HCT116 (cell line): ENCODE measurements at regions not wholly inside any gene's neighbourhood (a gene's known extent, or its start where the extent isn't known, plus 50 kb on each side); places are given as distances from the start of the nearest gene placed in this dataset.

Experiments
- ATAC-seq: fragments of 200-7000 bp; cut with Tn5 transposase; 2 replicates; pipeline ENCODE4 v1.9.1; 2020; ENCODE audit warnings: mild to moderate bottlenecking, moderate library complexity
- BruUV-seq: library from RNA; stranded (reverse); fragments of 400-500 nt; replicated peaks from 2 replicates; lab custom pipeline; 2021; lab: Mats Ljungman, UMichigan
- CTCF ChIA-PET: fragments of 300-600 bp; sonication (Branson Sonifier 250); formaldehyde crosslinking; loops from one replicate; lab custom pipeline; 2021; ENCODE audit warnings: antibody characterized with exemption; lab: Charles Lee
- POLR2A ChIA-PET: fragments of 300-600, 350-600 bp; sonication (Branson Sonifier 250); formaldehyde crosslinking; loops from one replicate; lab custom pipeline; 2021; ENCODE audit warnings: antibody characterized with exemption; lab: Charles Lee
- RAD21 ChIA-PET, 2 experiments: fragments of 300-600 bp; sonication (Branson Sonifier 250); formaldehyde crosslinking; loops; one replicate each; lab custom pipeline; 2023; ENCODE audit warnings: low total read pairs in 2 of 2; ENCODE audit not compliant: uncharacterized antibody in 2 of 2, unreplicated experiment in 2 of 2, low non-redundant PET in 1 of 2; lab: Charles Lee
- DNase-seq: peaks from one replicate; pipeline ENCODE4 v3.0.0-alpha.2; 2010; ENCODE audit warnings: low read depth, low spot score
- H2AFZ ChIP-seq: fragments of 200-600 bp; shearing (Covaris generic), sonication (generic); 2 replicates; pipeline ENCODE4 v1.6.1; 2017; ENCODE audit warnings: low read depth, mixed run types, mixed read lengths, antibody characterized with exemption, low read length; ENCODE audit not compliant: poor library complexity, severe bottlenecking
- H3K27ac ChIP-seq: 2 replicates; pipeline ENCODE4 v1.5.1; 2012; ENCODE audit warnings: low read depth, low read length
- H3K27me3 ChIP-seq: fragments of 200-600 bp; sonication (generic); 2 replicates; pipeline ENCODE4 v1.6.1; 2016; ENCODE audit warnings: mixed run types, low read length, mixed read lengths; ENCODE audit not compliant: insufficient read depth
- H3K36me3 ChIP-seq, 2 experiments: fragments of 200-500 bp in 1 of 2; fragments of 200-600 bp in 1 of 2; sonication (Bioruptor generic) in 1 of 2; sonication (generic) in 1 of 2; 2 replicates each; pipeline versions ENCODE4 v1.5.1 to v1.6.1; 2014 to 2016; ENCODE audit warnings: low read length in 2 of 2, inconsistent platforms in 1 of 2, mixed read lengths in 1 of 2, mixed run types in 1 of 2; ENCODE audit not compliant: insufficient read depth in 2 of 2, control insufficient read depth in 1 of 2
- H3K4me1 ChIP-seq, 2 experiments: fragments of 200-600 bp in 1 of 2; sonication (generic) in 1 of 2; 2 replicates each; pipeline versions ENCODE4 v1.5.1 to v1.6.1; 2012 to 2017; ENCODE audit warnings: low read length in 2 of 2, inconsistent platforms in 1 of 2, mild to moderate bottlenecking in 1 of 2, mixed read lengths in 1 of 2, mixed run types in 1 of 2, moderate library complexity in 1 of 2; ENCODE audit not compliant: insufficient read depth in 2 of 2, control insufficient read depth in 1 of 2
- H3K4me2 ChIP-seq: fragments of 200-600 bp; sonication (generic); 2 replicates; pipeline ENCODE4 v1.6.1; 2017; ENCODE audit warnings: mixed run types, low read length, mixed read lengths
- H3K4me3 ChIP-seq, 2 experiments: fragments of 200-600 bp in 1 of 2; sonication (generic) in 1 of 2; replicated peaks in 1 of 2; 2 replicates each; pipeline ENCODE4 v1.5.1; 2011 to 2016; ENCODE audit warnings: low read length in 2 of 2, control low read depth in 1 of 2, low read depth in 1 of 2, mild to moderate bottlenecking in 1 of 2, mixed read lengths in 1 of 2, mixed run types in 1 of 2
- H3K79me2 ChIP-seq: fragments of 200-600 bp; sonication (generic); 2 replicates; pipeline ENCODE4 v1.6.1; 2017; ENCODE audit warnings: mild to moderate bottlenecking, mixed run types, low read length, moderate library complexity, mixed read lengths; ENCODE audit not compliant: insufficient read depth
- H3K9ac ChIP-seq: fragments of 200-600 bp; sonication (generic); 2 replicates; pipeline ENCODE4 v1.6.1; 2016; ENCODE audit warnings: low read length, mixed read lengths
- H3K9me2 ChIP-seq: fragments of 200-600 bp; sonication (generic), shearing (Covaris generic); 2 replicates; pipeline ENCODE4 v1.6.1; 2017; ENCODE audit warnings: mixed run types, mild to moderate bottlenecking, moderate library complexity; ENCODE audit not compliant: insufficient read depth
- H3K9me3 ChIP-seq, 2 experiments: fragments of 200-500 bp in 1 of 2; fragments of 200-600 bp in 1 of 2; sonication (Bioruptor generic) in 1 of 2; sonication (generic) in 1 of 2; 2 replicates each; pipeline ENCODE4 v1.6.1; 2014 to 2017; ENCODE audit warnings: low read length in 2 of 2, mixed read lengths in 2 of 2, inconsistent platforms in 1 of 2, low read depth in 1 of 2, mild to moderate bottlenecking in 1 of 2, mixed run types in 1 of 2, moderate library complexity in 1 of 2; ENCODE audit not compliant: control insufficient read depth in 1 of 2, insufficient read depth in 1 of 2
- H4K20me1 ChIP-seq: fragments of 200-600 bp; sonication (generic), shearing (Covaris generic); 2 replicates; pipeline ENCODE4 v1.6.1; 2017; ENCODE audit warnings: mixed run types, mild to moderate bottlenecking, moderate library complexity; ENCODE audit not compliant: insufficient read depth
- CTCF ChIP-seq, 3 experiments: fragments of 200-600 bp in 1 of 3; sonication (generic) in 1 of 3; IDR thresholded peaks in 2 of 3; conservative IDR thresholded peaks in 1 of 3; 2 replicates each; pipeline ENCODE4 v1.5.1; 2012 to 2017; ENCODE audit warnings: low read depth in 2 of 3, low read length in 2 of 3, antibody characterized with exemption in 1 of 3, borderline replicate concordance in 1 of 3, control low read depth in 1 of 3, mild to moderate bottlenecking in 1 of 3, mixed read lengths in 1 of 3, mixed run types in 1 of 3, moderate library complexity in 1 of 3; ENCODE audit not compliant: insufficient read depth in 1 of 3
- EGR1 ChIP-seq: IDR thresholded peaks from 2 replicates; pipeline ENCODE4 v1.6.1; 2012; ENCODE audit warnings: low read depth
- ELF1 ChIP-seq: IDR thresholded peaks from 2 replicates; pipeline ENCODE4 v1.6.1; 2012; ENCODE audit warnings: low read depth, borderline replicate concordance
- EZH2phosphoT487 ChIP-seq: fragments of 200-600 bp; IDR thresholded peaks from 2 replicates; pipeline ENCODE4 v1.6.1; 2018; ENCODE audit warnings: antibody characterized with exemption, borderline replicate concordance
- FOSL1 ChIP-seq: IDR thresholded peaks from 2 replicates; pipeline ENCODE4 v1.6.1; 2012; ENCODE audit warnings: low read depth
- MAX ChIP-seq: IDR thresholded peaks from 2 replicates; pipeline ENCODE4 v1.6.1; 2012
- POLR2A ChIP-seq: IDR thresholded peaks from 2 replicates; pipeline ENCODE4 v1.7.0; 2011; ENCODE audit warnings: borderline replicate concordance; ENCODE audit not compliant: insufficient read depth, insufficient read length; ENCODE audit errors: extremely low read depth
- POLR2AphosphoS5 ChIP-seq: IDR thresholded peaks from 2 replicates; pipeline ENCODE4 v1.6.1; 2011; ENCODE audit warnings: mild to moderate bottlenecking, low read depth, low read length, moderate library complexity
- RAD21 ChIP-seq: IDR thresholded peaks from 2 replicates; pipeline ENCODE4 v1.6.1; 2012; ENCODE audit warnings: low read depth, mild to moderate bottlenecking
- REST ChIP-seq: IDR thresholded peaks from 2 replicates; pipeline ENCODE4 v1.6.1; 2012; ENCODE audit warnings: low read depth
- SP1 ChIP-seq: IDR thresholded peaks from 2 replicates; pipeline ENCODE4 v1.6.1; 2012; ENCODE audit warnings: low read depth
- TCF7L2 ChIP-seq: IDR thresholded peaks from 2 replicates; pipeline ENCODE4 v1.7.0; 2011; ENCODE audit warnings: borderline replicate concordance, inconsistent platforms; ENCODE audit not compliant: insufficient read depth, insufficient read length; ENCODE audit errors: extremely low read depth
- YY1 ChIP-seq: IDR thresholded peaks from 2 replicates; pipeline ENCODE4 v1.6.1; 2011; ENCODE audit warnings: low read length, low read depth, moderate library complexity, mild to moderate bottlenecking; ENCODE audit not compliant: insufficient replicate concordance; ENCODE audit errors: extremely low read depth
- ZNF274 ChIP-seq: fragments of 200-500 bp; sonication (Bioruptor generic); IDR thresholded peaks from 2 replicates; pipeline ENCODE4 v1.6.1; 2014; ENCODE audit warnings: mild to moderate bottlenecking, low read depth, low read length, inconsistent platforms
- intact Hi-C: fragments of 100-400 bp; cut with micrococcal nuclease; formaldehyde crosslinking; loops from 2 replicates; pipeline ENCODE4 v1.10.0; 2022
- TF ChIP-seq, protein P1 (sequence below): IDR thresholded peaks from 2 replicates; pipeline ENCODE4 v1.6.1; 2012

- RAD21 ChIA-PET: no interaction called here
- H3K9me3 ChIP-seq: no peaks in the 10 kb centered on the region
- no peaks in the 10 kb centered on the region for H3K79me2 ChIP-seq
- no peak overlapping the region for H3K4me3 ChIP-seq
- H3K4me2 ChIP-seq: no peak overlapping the region
- H3K4me1 ChIP-seq: no peaks in the 10 kb centered on the region
- H4K20me1 ChIP-seq: no peaks in the 10 kb centered on the region
- no TSS peak for BruUV-seq
- no peak overlapping the region for H2AFZ ChIP-seq
- H3K36me3 ChIP-seq: no peaks in the 10 kb centered on the region
- H3K9me2 ChIP-seq: no peaks in the 10 kb centered on the region
- no peak overlapping the region for H3K9ac ChIP-seq
- CTCF ChIA-PET: no interaction called here
- TF ChIP-seq EZH2phosphoT487 (no peak), EGR1 (no peak), POLR2AphosphoS5 (no peak), CTCF (IDR thresholded peaks at IDR 0.05 in 2 of 3, conservative IDR thresholded peaks at IDR 0.05 in 1 of 3; ENCODE audit: borderline replicate concordance in 1 of 3, insufficient read depth in 1 of 3, low read depth in 2 of 3, low read length in 2 of 3) (no peak), YY1 (no peak), REST (no peak), FOSL1 (no peak), ELF1 (no peak), RAD21 (no peak), MAX (no peak), TCF7L2 (no peak), SP1 (no peak), ZNF274 (no peak), POLR2A (no peak)
- TF ChIP-seq, protein P1, sequence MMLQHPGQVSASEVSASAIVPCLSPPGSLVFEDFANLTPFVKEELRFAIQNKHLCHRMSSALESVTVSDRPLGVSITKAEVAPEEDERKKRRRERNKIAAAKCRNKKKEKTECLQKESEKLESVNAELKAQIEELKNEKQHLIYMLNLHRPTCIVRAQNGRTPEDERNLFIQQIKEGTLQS: no peak
- ATAC-seq: no peak
- intact Hi-C loops: no loop called here
- no peak overlapping the region for H3K27ac ChIP-seq
- no peak for DNase-seq
- POLR2A ChIA-PET: no interaction called here
- no peaks in the 10 kb centered on the region for H3K27me3 ChIP-seq
Observed at GRCh38 chrX:925094-925493, 287.4 kb downstream of the CRLF2 start.
